ENCODE measurements at regions not wholly inside any gene's neighbourhood (a gene's known extent, or its start where the extent isn't known, plus 50 kb on each side); places are given as distances from the start of the nearest gene placed in this dataset.

GRCh38 chr14:82153689-82154088, 620.0 kb upstream of the SEL1L start:
- ATAC-seq (ENCODE audit: insufficient read depth, low FRiP score) (no peak), DNase-seq (no peak)
- H3K4me1 ChIP-seq (ENCODE audit: control insufficient read depth in 5 of 5, insufficient read depth in 5 of 5, low read length in 5 of 5) = no peaks in the 10 kb centered on the region
- TF ChIP-seq CTCF (IDR thresholded peaks at IDR 0.05; ENCODE audit: control extremely low read depth, extremely low read depth) = no peak
- H3K9me3 ChIP-seq (ENCODE audit: control insufficient read depth in 4 of 4, insufficient read depth in 3 of 4, low read length in 3 of 4) = no peaks in the 10 kb centered on the region
- no peaks in the 10 kb centered on the region for H3K27me3 ChIP-seq (ENCODE audit: control insufficient read depth in 3 of 3, insufficient read depth in 3 of 3, low read length in 2 of 3)
- H3K9ac ChIP-seq (ENCODE audit: insufficient read depth in 1 of 2, low read length in 2 of 2) = no peak overlapping the region
- no peak overlapping the region for H3K4me3 ChIP-seq
- H3K36me3 ChIP-seq (ENCODE audit: control insufficient read depth in 4 of 4, insufficient read depth in 4 of 4, low read length in 4 of 4) = no peaks in the 10 kb centered on the region
- 81 to 83% methylated on average over 4 of the region's 4 CpGs for WGBS, 2 donors
- H3K27ac ChIP-seq (ENCODE audit: low read depth in 1 of 2, low read length in 1 of 2) = no peak overlapping the region

- 91 to 95% methylated on average over 3 of the region's 3 CpGs for WGBS, 2 donors
- no peaks in the 10 kb centered on the region for H3K36me3 ChIP-seq (ENCODE audit: control insufficient read depth in 4 of 4, insufficient read depth in 4 of 4, low read length in 4 of 4)
- no peak for TF ChIP-seq CTCF (IDR thresholded peaks at IDR 0.05; ENCODE audit: control extremely low read depth, extremely low read depth)
Measured at GRCh38 chr14:82159624-82160023, 626.0 kb upstream of the SEL1L start.

GRCh38 chr14:82180139-82180538, 646.5 kb upstream of the SEL1L start:
- H3K4me3 ChIP-seq = no peak overlapping the region
- no peaks in the 10 kb centered on the region for H3K4me1 ChIP-seq (ENCODE audit: control insufficient read depth in 5 of 5, insufficient read depth in 5 of 5, low read length in 5 of 5)
- no peak for TF ChIP-seq CTCF (IDR thresholded peaks at IDR 0.05; ENCODE audit: control extremely low read depth, extremely low read depth)
- no peaks in the 10 kb centered on the region for H3K36me3 ChIP-seq (ENCODE audit: control insufficient read depth in 4 of 4, insufficient read depth in 4 of 4, low read length in 4 of 4)
- DNase-seq = no peak
- no peak overlapping the region for H3K9ac ChIP-seq (ENCODE audit: insufficient read depth in 1 of 2, low read length in 2 of 2)
- no peaks in the 10 kb centered on the region for H3K9me3 ChIP-seq (ENCODE audit: control insufficient read depth in 4 of 4, insufficient read depth in 3 of 4, low read length in 3 of 4)
- WGBS, 2 donors = 88 to 90% methylated on average over 2 of the region's 2 CpGs
- H3K27ac ChIP-seq (ENCODE audit: low read depth in 1 of 2, low read length in 1 of 2) = no peak overlapping the region
- ATAC-seq (ENCODE audit: insufficient read depth, low FRiP score) = no peak
- H3K27me3 ChIP-seq (ENCODE audit: control insufficient read depth in 3 of 3, insufficient read depth in 3 of 3, low read length in 2 of 3) = no peaks in the 10 kb centered on the region

More at GRCh38 chr14:82159624-82160023, 626.0 kb upstream of the SEL1L start:
- H3K4me1 ChIP-seq (ENCODE audit: control insufficient read depth in 5 of 5, insufficient read depth in 5 of 5, low read length in 5 of 5) = no peaks in the 10 kb centered on the region
- no peaks in the 10 kb centered on the region for H3K27me3 ChIP-seq (ENCODE audit: control insufficient read depth in 3 of 3, insufficient read depth in 3 of 3, low read length in 2 of 3)
- DNase-seq (no peak), ATAC-seq (ENCODE audit: insufficient read depth, low FRiP score) (no peak)
- H3K9me3 ChIP-seq (ENCODE audit: control insufficient read depth in 4 of 4, insufficient read depth in 3 of 4, low read length in 3 of 4) = peaks cover 0 to 4% (median 2%) of the 10 kb centered on the region in 4 donors
- H3K4me3 ChIP-seq = no peak overlapping the region
- no peak overlapping the region for H3K9ac ChIP-seq (ENCODE audit: insufficient read depth in 1 of 2, low read length in 2 of 2)
- H3K27ac ChIP-seq (ENCODE audit: low read depth in 1 of 2, low read length in 1 of 2) = no peak overlapping the region

GRCh38 chr14:82182646-82183045, 649.0 kb upstream of the SEL1L start:
- no peak for DNase-seq
- Histone ChIP-seq H3K4me1 (ENCODE audit: control insufficient read depth in 5 of 5, insufficient read depth in 5 of 5, low read length in 5 of 5) (no peaks in the 10 kb centered on the region), H3K4me3 (no peak overlapping the region), H3K9me3 (ENCODE audit: control insufficient read depth in 4 of 4, insufficient read depth in 3 of 4, low read length in 3 of 4) (no peaks in the 10 kb centered on the region), H3K36me3 (ENCODE audit: control insufficient read depth in 4 of 4, insufficient read depth in 4 of 4, low read length in 4 of 4) (no peaks in the 10 kb centered on the region), H3K27me3 (ENCODE audit: control insufficient read depth in 3 of 3, insufficient read depth in 3 of 3, low read length in 2 of 3) (no peaks in the 10 kb centered on the region), H3K9ac (ENCODE audit: insufficient read depth in 1 of 2, low read length in 2 of 2) (no peak overlapping the region), H3K27ac (ENCODE audit: low read depth in 1 of 2, low read length in 1 of 2) (no peak overlapping the region)
- TF ChIP-seq CTCF (IDR thresholded peaks at IDR 0.05; ENCODE audit: control extremely low read depth, extremely low read depth) = no peak
- ATAC-seq (ENCODE audit: insufficient read depth, low FRiP score) = no peak
